ENCODE measurements at regions not wholly inside any gene's neighbourhood (a gene's known extent, or its start where the extent isn't known, plus 50 kb on each side); places are given as distances from the start of the nearest gene placed in this dataset.

- TF ChIP-seq CTCF (IDR thresholded peaks at IDR 0.05; ENCODE audit: low read depth, low read length, poor library complexity, severe bottlenecking) (no peak), EZH2phosphoT487 (IDR thresholded peaks at IDR 0.05; ENCODE audit: borderline replicate concordance, low read length) (no peak)
Measured at GRCh38 chr16:5561800-5562199, 464.2 kb upstream of the EEF2KMT start.
